WTC11 (cell line): ENCODE measurements at regions not wholly inside any gene's neighbourhood (a gene's known extent, or its start where the extent isn't known, plus 50 kb on each side); places are given as distances from the start of the nearest gene placed in this dataset.

Experiments
- E2F4 ChIP-seq: sonication (generic); formaldehyde crosslinking; IDR thresholded peaks from 2 replicates; pipeline ENCODE4 v1.8.1; 2022; ENCODE audit warnings: low read depth, mild to moderate bottlenecking, moderate library complexity, missing genetic modification reagents, borderline replicate concordance
- EMX1 ChIP-seq: fragments of 250-450 bp; sonication (Bioruptor Pico); IDR thresholded peaks from 2 replicates; pipeline ENCODE4 v1.8.0; 2021; ENCODE audit warnings: mild to moderate bottlenecking
- NFE2L1 ChIP-seq: sonication (generic); formaldehyde crosslinking; IDR thresholded peaks from 2 replicates; pipeline ENCODE4 v1.8.1; 2023; ENCODE audit warnings: missing genetic modification reagents
- NR1H2 ChIP-seq: sonication (generic); formaldehyde crosslinking; IDR thresholded peaks from 2 replicates; pipeline ENCODE4 v1.9.0; 2021; ENCODE audit warnings: mild to moderate bottlenecking, moderate library complexity, missing genetic modification reagents
- RORB ChIP-seq: fragments of 250-450 bp; sonication (Bioruptor Pico); IDR thresholded peaks from 2 replicates; pipeline ENCODE4 v1.9.0; 2021; ENCODE audit warnings: mild to moderate bottlenecking
- TCF7 ChIP-seq: sonication (generic); formaldehyde crosslinking; IDR thresholded peaks from 2 replicates; pipeline ENCODE4 v1.8.0; 2022; ENCODE audit warnings: mild to moderate bottlenecking, low read depth, missing genetic modification reagents, moderate library complexity

GRCh38 chr18:27235218-27235870 lies 50.2 kb upstream of the CHST9 start (continued):
- no peak for TF ChIP-seq NFE2L1 (CRISPR knock-in tag)
- TF ChIP-seq RORB = no peak
- TF ChIP-seq NR1H2 = no peak
- TF ChIP-seq TCF7 (CRISPR knock-in tag) = no peak
- TF ChIP-seq EMX1 (CRISPR knock-in tag) = no peak
- TF ChIP-seq E2F4 (CRISPR knock-in tag) = no peak
